ENCODE measurements at regions not wholly inside any gene's neighbourhood (a gene's known extent, or its start where the extent isn't known, plus 50 kb on each side); places are given as distances from the start of the nearest gene placed in this dataset.

GRCh38 chr21:28538987-28539622 is 453.6 kb downstream of the LTN1 start:
- DNase-seq (ENCODE audit: extremely low read depth, insufficient read length): no peak
- Histone ChIP-seq H3K36me3 (ENCODE audit: control insufficient read depth, insufficient read depth, low read length) (no peaks in the 10 kb centered on the region), H3K27me3 (replicated peaks; ENCODE audit: control insufficient read depth, insufficient read depth, low read length) (no peaks in the 10 kb centered on the region), H3K4me3 (replicated peaks; ENCODE audit: low read depth, low read length) (no peak overlapping the region)
- TF ChIP-seq CTCF (IDR thresholded peaks at IDR 0.05; ENCODE audit: insufficient read depth, low read length, poor library complexity, severe bottlenecking): no peak

GRCh38 chr21:28537371-28538079 is 455.2 kb downstream of the LTN1 start:
- H3K4me3 ChIP-seq (replicated peaks; ENCODE audit: low read depth, low read length): no peak overlapping the region
- no peaks in the 10 kb centered on the region for H3K27me3 ChIP-seq (replicated peaks; ENCODE audit: control insufficient read depth, insufficient read depth, low read length)
- no peak for DNase-seq (ENCODE audit: extremely low read depth, insufficient read length)
- H3K36me3 ChIP-seq (ENCODE audit: control insufficient read depth, insufficient read depth, low read length): no peaks in the 10 kb centered on the region
- TF ChIP-seq CTCF (IDR thresholded peaks at IDR 0.05; ENCODE audit: insufficient read depth, low read length, poor library complexity, severe bottlenecking): no peak

- H3K36me3 ChIP-seq (ENCODE audit: control insufficient read depth, insufficient read depth, low read length): no peaks in the 10 kb centered on the region
- no peak for DNase-seq (ENCODE audit: extremely low read depth, insufficient read length)
- no peaks in the 10 kb centered on the region for H3K27me3 ChIP-seq (replicated peaks; ENCODE audit: control insufficient read depth, insufficient read depth, low read length)
- no peak overlapping the region for H3K4me3 ChIP-seq (replicated peaks; ENCODE audit: low read depth, low read length)
- no peak for TF ChIP-seq CTCF (IDR thresholded peaks at IDR 0.05; ENCODE audit: insufficient read depth, low read length, poor library complexity, severe bottlenecking)
These were observed 460.2 kb downstream of the LTN1 start for GRCh38 chr21:28532446-28532845.

- no peak for TF ChIP-seq CTCF (IDR thresholded peaks at IDR 0.05; ENCODE audit: insufficient read depth, low read length, poor library complexity, severe bottlenecking)
- DNase-seq (ENCODE audit: extremely low read depth, insufficient read length): no peak
- H3K36me3 ChIP-seq (ENCODE audit: control insufficient read depth, insufficient read depth, low read length): no peaks in the 10 kb centered on the region
- H3K4me3 ChIP-seq (replicated peaks; ENCODE audit: low read depth, low read length): no peak overlapping the region
- no peaks in the 10 kb centered on the region for H3K27me3 ChIP-seq (replicated peaks; ENCODE audit: control insufficient read depth, insufficient read depth, low read length)
These were observed 469.3 kb downstream of the LTN1 start for GRCh38 chr21:28523367-28523766.

GRCh38 chr21:28522014-28522799 is 470.5 kb downstream of the LTN1 start:
- H3K36me3 ChIP-seq (ENCODE audit: control insufficient read depth, insufficient read depth, low read length): no peaks in the 10 kb centered on the region
- H3K27me3 ChIP-seq (replicated peaks; ENCODE audit: control insufficient read depth, insufficient read depth, low read length): no peaks in the 10 kb centered on the region
- peak; percentile 53 for TF ChIP-seq CTCF (IDR thresholded peaks at IDR 0.05; ENCODE audit: insufficient read depth, low read length, poor library complexity, severe bottlenecking)
- H3K4me3 ChIP-seq (replicated peaks; ENCODE audit: low read depth, low read length): no peak overlapping the region
- no peak for DNase-seq (ENCODE audit: extremely low read depth, insufficient read length)
